ENCODE measurements at regions not wholly inside any gene's neighbourhood (a gene's known extent, or its start where the extent isn't known, plus 50 kb on each side); places are given as distances from the start of the nearest gene placed in this dataset.
"Not testable (repeated sequence)": the region's sequence is repeated elsewhere in the genome, so short reads cannot be mapped to it uniquely, and the experiment has no call there.

DNA sequence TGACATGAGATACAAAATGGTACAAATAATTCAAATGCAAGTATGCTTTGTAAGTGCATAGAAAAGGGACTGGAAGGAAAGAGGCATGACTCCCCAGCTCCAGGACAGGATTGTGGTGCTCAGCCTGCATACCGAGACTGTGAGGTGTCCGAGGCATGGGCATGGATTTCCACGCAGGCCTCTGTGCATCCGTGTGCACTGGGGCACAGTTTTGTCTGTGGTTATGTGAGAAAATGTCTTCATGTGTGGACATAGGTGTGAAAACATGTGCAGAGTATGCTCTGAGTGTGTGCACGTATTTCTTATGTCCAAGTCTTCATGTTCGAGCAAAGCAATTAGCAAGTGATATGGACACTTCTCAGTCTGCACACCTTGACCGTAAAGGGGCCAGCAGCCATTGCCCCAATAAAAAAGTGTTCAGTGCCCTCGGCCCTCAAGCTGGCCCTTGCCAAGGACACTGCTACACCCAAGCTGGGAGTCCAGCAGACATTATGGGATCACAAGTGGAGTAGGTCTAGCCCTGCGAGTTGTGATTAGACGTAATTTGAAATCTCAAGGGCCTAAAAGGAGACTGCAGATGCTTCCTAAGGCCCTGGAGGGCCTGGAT is 120.7 kb downstream of the CYP26B1 start:
- DNase-seq (ENCODE audit: low read depth, low spot score), result no peak
- Histone ChIP-seq H3K4me3 (ENCODE audit: low read depth, low read length) (no peak overlapping the region), H3K27ac (ENCODE audit: low read depth, low read length) (no peak overlapping the region), H3K9me3 (ENCODE audit: control insufficient read depth, insufficient read depth, low read length) (no peaks in the 10 kb centered on the region; the same call in 1 of the 2 replicates), H3K27me3 (ENCODE audit: control insufficient read depth, insufficient read depth, low read length) (no peaks in the 10 kb centered on the region)
- no peak for TF ChIP-seq CTCF (IDR thresholded peaks at IDR 0.05; ENCODE audit: low read depth, low read length)
- CTCF ChIA-PET, result no interaction called here
- POLR2A ChIA-PET, result no interaction called here

DNA sequence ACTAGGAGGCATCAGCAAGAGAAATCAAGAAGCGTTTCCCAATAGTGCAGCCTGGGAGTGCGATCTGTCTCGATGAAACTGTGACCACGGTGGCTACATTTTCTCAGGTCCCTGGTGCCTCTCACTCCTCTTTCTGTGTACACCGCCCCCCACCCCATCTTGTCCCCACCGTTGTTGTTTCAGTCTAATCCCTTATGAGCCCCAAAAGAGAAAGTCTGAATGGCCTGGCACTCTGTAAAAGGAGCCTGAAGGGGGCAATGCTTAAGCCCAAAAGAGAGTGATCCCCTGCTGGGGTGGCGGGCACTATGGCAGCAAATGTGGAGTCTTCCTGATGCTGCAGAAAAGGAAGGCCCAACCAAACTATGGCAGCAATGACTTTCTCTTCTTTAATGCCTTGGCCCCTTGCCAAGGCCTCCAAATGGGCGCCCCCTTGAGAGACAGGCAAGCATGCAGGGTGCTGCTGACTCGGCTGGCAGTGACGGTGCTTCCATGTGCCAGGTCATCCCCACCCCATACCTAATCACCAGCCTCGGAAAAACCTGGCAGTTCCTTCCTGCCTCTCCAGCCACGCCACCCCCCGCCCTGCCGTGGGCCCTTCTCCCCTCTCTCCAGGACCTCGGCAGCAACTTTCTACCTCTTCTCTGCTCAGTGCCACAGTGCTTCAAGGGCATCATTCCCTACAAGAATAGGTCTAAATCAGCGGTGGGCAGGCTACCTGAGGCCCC is 123.0 kb downstream of the CYP26B1 start:
- no peak overlapping the region for H3K4me3 ChIP-seq (ENCODE audit: low read depth, low read length)
- no peak for DNase-seq (ENCODE audit: low read depth, low spot score)
- CTCF ChIA-PET, result no interaction called here
- H3K27ac ChIP-seq (ENCODE audit: low read depth, low read length), result no peak overlapping the region
- POLR2A ChIA-PET, result no interaction called here
- H3K27me3 ChIP-seq (ENCODE audit: control insufficient read depth, insufficient read depth, low read length), result no peaks in the 10 kb centered on the region
- H3K9me3 ChIP-seq (ENCODE audit: control insufficient read depth, insufficient read depth, low read length), result no peaks in the 10 kb centered on the region; the same call in 1 of the 2 replicates
- no peak for TF ChIP-seq CTCF (IDR thresholded peaks at IDR 0.05; ENCODE audit: low read depth, low read length)

DNA sequence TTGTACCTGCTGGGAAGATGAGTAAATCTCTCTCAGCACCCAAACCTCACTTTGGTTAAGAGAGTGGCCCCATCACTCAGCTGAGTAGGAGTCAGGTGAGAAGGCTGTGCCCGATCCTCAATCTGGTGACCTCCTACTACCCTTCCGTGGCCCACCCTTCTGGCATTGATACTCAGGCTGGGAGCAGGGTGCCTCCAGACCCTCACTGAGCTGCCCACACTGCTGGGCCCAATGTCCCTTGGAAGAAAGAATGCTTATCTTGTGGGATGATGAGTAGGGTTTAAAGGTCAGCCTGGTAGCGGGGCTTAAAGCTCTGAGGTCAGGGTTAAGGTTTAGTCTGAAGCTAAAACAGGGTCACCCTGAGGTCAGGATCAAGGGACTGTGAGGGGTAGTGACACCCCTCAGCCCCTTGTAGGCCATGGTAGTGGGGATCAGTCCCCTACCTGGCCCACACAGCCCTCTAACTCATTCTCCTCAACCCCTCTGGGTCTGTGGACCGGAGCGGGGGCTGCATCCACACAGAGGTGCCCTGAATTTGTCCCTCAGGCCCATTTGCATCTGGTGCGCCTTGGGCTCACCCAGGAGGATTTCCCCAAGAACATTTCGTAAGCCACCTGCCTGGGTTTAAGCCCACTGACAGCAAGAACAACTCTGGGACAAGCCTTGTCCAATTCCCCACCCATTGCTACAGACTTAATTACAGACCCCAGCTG is 123.8 kb downstream of the CYP26B1 start:
- POLR2A ChIA-PET, result no interaction called here
- DNase-seq (ENCODE audit: low read depth, low spot score), result no peak
- H3K27me3 ChIP-seq (ENCODE audit: control insufficient read depth, insufficient read depth, low read length), result no peaks in the 10 kb centered on the region
- H3K27ac ChIP-seq (ENCODE audit: low read depth, low read length), result no peak overlapping the region
- H3K4me3 ChIP-seq (ENCODE audit: low read depth, low read length), result no peak overlapping the region
- no peaks in the 10 kb centered on the region; the same call in 1 of the 2 replicates for H3K9me3 ChIP-seq (ENCODE audit: control insufficient read depth, insufficient read depth, low read length)
- TF ChIP-seq CTCF (IDR thresholded peaks at IDR 0.05; ENCODE audit: low read depth, low read length), result no peak
- CTCF ChIA-PET, result no interaction called here

GRCh38 chr2:72021371-72021770 is 126.3 kb downstream of the CYP26B1 start:
- POLR2A ChIA-PET; H3K27me3 ChIP-seq (ENCODE audit: control insufficient read depth, insufficient read depth, low read length); H3K9me3 ChIP-seq (ENCODE audit: control insufficient read depth, insufficient read depth, low read length); H3K4me3 ChIP-seq (ENCODE audit: low read depth, low read length); H3K27ac ChIP-seq (ENCODE audit: low read depth, low read length); CTCF ChIA-PET; DNase-seq (ENCODE audit: low read depth, low spot score): not testable (repeated sequence)

GRCh38 chr2:72015266-72015665 is 132.4 kb downstream of the CYP26B1 start:
- Histone ChIP-seq H3K4me3 (ENCODE audit: low read depth, low read length) (no peak overlapping the region), H3K9me3 (ENCODE audit: control insufficient read depth, insufficient read depth, low read length) (no peaks in the 10 kb centered on the region), H3K27ac (ENCODE audit: low read depth, low read length) (no peak overlapping the region), H3K27me3 (ENCODE audit: control insufficient read depth, insufficient read depth, low read length) (no peaks in the 10 kb centered on the region)
- ChIA-PET CTCF (no interaction called here), POLR2A (no interaction called here)
- no peak for TF ChIP-seq CTCF (IDR thresholded peaks at IDR 0.05; ENCODE audit: low read depth, low read length)
- DNase-seq (ENCODE audit: low read depth, low spot score), result no peak
